Left lobe of liver (tissue), 2 donors: ENCODE measurements at regions not wholly inside any gene's neighbourhood (a gene's known extent, or its start where the extent isn't known, plus 50 kb on each side); places are given as distances from the start of the nearest gene placed in this dataset.
"Not testable (repeated sequence)": the region's sequence is repeated elsewhere in the genome, so short reads cannot be mapped to it uniquely, and the experiment has no call there.

Experiments
- ATAC-seq: fragments of 200-7000 bp; cut with Tn5 transposase; one replicate; pipeline ENCODE4 v1.9.1; 2020; ENCODE audit warnings: mild to moderate bottlenecking, moderate library complexity
- DNase-seq: peaks from one replicate; pipeline ENCODE4 v3.0.0-alpha.2; 2020; ENCODE audit warnings: low spot score
- donor health status: DM: no; HTN: no; CAD: no; lungs with moderate emphysema.
- donor health status: DM: no; HTN: yes; CAD: no.

- DNase-seq = no peak
- peak; percentile 39 for ATAC-seq
Observed at GRCh38 chr9:30967476-30967875, 1417.0 kb upstream of the ACO1 start.

- no peak for ATAC-seq
- no peak for DNase-seq
Observed at GRCh38 chr9:30970186-30970585, 1414.3 kb upstream of the ACO1 start.

GRCh38 chr9:30970812-30971211, 1413.6 kb upstream of the ACO1 start:
- ATAC-seq (no peak), DNase-seq (no peak)

GRCh38 chr9:30972654-30973053, 1411.8 kb upstream of the ACO1 start:
- ATAC-seq = no peak
- no peak for DNase-seq

- DNase-seq (no peak), ATAC-seq (no peak)
Observed at GRCh38 chr9:30977965-30978364, 1406.5 kb upstream of the ACO1 start.

GRCh38 chr9:30982301-30982700, 1402.1 kb upstream of the ACO1 start:
- DNase-seq (no peak), ATAC-seq (no peak)

- DNase-seq (no peak), ATAC-seq (no peak)
Observed at GRCh38 chr9:30995956-30996738, 1388.3 kb upstream of the ACO1 start.

GRCh38 chr9:30996761-30997160, 1387.7 kb upstream of the ACO1 start:
- DNase-seq = no peak
- ATAC-seq = no peak

GRCh38 chr9:30997291-30997690, 1387.2 kb upstream of the ACO1 start:
- DNase-seq (no peak), ATAC-seq (no peak)

GRCh38 chr9:31005086-31005665, 1379.3 kb upstream of the ACO1 start:
- no peak for ATAC-seq

GRCh38 chr9:31013371-31013770, 1371.1 kb upstream of the ACO1 start:
- ATAC-seq (no peak), DNase-seq (no peak)

More at GRCh38 chr9:31005086-31005665, 1379.3 kb upstream of the ACO1 start:
- DNase-seq = no peak

GRCh38 chr9:31023847-31024246, 1360.6 kb upstream of the ACO1 start:
- DNase-seq (no peak), ATAC-seq (no peak)

GRCh38 chr9:31027678-31028077, 1356.8 kb upstream of the ACO1 start:
- no peak for ATAC-seq
- DNase-seq = no peak

GRCh38 chr9:31028137-31028536, 1356.3 kb upstream of the ACO1 start:
- no peak for ATAC-seq
- no peak for DNase-seq

GRCh38 chr9:31030741-31031202, 1353.7 kb upstream of the ACO1 start:
- no peak for ATAC-seq

GRCh38 chr9:31032206-31032605, 1352.2 kb upstream of the ACO1 start:
- ATAC-seq = no peak
- DNase-seq = no peak

More at GRCh38 chr9:31030741-31031202, 1353.7 kb upstream of the ACO1 start:
- no peak for DNase-seq

- ATAC-seq (no peak), DNase-seq (no peak)
Observed at GRCh38 chr9:31034311-31034710, 1350.1 kb upstream of the ACO1 start.

- DNase-seq = no peak
- ATAC-seq = no peak
Observed at GRCh38 chr9:31040564-31040963, 1343.9 kb upstream of the ACO1 start.

- DNase-seq (no peak), ATAC-seq (no peak)
Observed at GRCh38 chr9:31045810-31046209, 1338.6 kb upstream of the ACO1 start.

- DNase-seq, ATAC-seq: not testable (repeated sequence)
Observed at GRCh38 chr9:31061592-31061991, 1322.9 kb upstream of the ACO1 start.

- ATAC-seq = no peak
- DNase-seq = no peak
Observed at GRCh38 chr9:31065691-31066090, 1318.8 kb upstream of the ACO1 start.

GRCh38 chr9:31067418-31067817, 1317.0 kb upstream of the ACO1 start:
- ATAC-seq = no peak
- DNase-seq = no peak
